Fibroblast of lung (primary cell): ENCODE measurements at regions not wholly inside any gene's neighbourhood (a gene's known extent, or its start where the extent isn't known, plus 50 kb on each side); places are given as distances from the start of the nearest gene placed in this dataset.

ENCODE experiments used
- EZH2 ChIP-seq: IDR thresholded peaks from 2 replicates; pipeline ENCODE4 v1.5.1; 2012; ENCODE audit warnings: low read length, control low read depth, mild to moderate bottlenecking; ENCODE audit errors: missing control alignments
- TF ChIP-seq, protein P1 (sequence below), 2 donors: IDR thresholded peaks in 1 of 2; conservative IDR thresholded peaks in 1 of 2; 1 replicate in 1 of 2; 2 replicates in 1 of 2; pipeline ENCODE4 v1.5.1; 2011 to 2012; ENCODE audit warnings: low read length in 2 of 2, control low read depth in 1 of 2, inconsistent platforms in 1 of 2, low read depth in 1 of 2, mild to moderate bottlenecking in 1 of 2

- TF ChIP-seq, protein P1, sequence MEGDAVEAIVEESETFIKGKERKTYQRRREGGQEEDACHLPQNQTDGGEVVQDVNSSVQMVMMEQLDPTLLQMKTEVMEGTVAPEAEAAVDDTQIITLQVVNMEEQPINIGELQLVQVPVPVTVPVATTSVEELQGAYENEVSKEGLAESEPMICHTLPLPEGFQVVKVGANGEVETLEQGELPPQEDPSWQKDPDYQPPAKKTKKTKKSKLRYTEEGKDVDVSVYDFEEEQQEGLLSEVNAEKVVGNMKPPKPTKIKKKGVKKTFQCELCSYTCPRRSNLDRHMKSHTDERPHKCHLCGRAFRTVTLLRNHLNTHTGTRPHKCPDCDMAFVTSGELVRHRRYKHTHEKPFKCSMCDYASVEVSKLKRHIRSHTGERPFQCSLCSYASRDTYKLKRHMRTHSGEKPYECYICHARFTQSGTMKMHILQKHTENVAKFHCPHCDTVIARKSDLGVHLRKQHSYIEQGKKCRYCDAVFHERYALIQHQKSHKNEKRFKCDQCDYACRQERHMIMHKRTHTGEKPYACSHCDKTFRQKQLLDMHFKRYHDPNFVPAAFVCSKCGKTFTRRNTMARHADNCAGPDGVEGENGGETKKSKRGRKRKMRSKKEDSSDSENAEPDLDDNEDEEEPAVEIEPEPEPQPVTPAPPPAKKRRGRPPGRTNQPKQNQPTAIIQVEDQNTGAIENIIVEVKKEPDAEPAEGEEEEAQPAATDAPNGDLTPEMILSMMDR (conservative IDR thresholded peaks at IDR 0.05 in 1 of 2, IDR thresholded peaks at IDR 0.05 in 1 of 2; ENCODE audit: low read depth in 1 of 2, low read length in 2 of 2): no peak
- no peak for TF ChIP-seq EZH2
These were observed 250.5 kb downstream of the RPL10L start for GRCh38 chr14:46401066-46401465.
